ENCODE measurements at regions not wholly inside any gene's neighbourhood (a gene's known extent, or its start where the extent isn't known, plus 50 kb on each side); places are given as distances from the start of the nearest gene placed in this dataset.

DNA sequence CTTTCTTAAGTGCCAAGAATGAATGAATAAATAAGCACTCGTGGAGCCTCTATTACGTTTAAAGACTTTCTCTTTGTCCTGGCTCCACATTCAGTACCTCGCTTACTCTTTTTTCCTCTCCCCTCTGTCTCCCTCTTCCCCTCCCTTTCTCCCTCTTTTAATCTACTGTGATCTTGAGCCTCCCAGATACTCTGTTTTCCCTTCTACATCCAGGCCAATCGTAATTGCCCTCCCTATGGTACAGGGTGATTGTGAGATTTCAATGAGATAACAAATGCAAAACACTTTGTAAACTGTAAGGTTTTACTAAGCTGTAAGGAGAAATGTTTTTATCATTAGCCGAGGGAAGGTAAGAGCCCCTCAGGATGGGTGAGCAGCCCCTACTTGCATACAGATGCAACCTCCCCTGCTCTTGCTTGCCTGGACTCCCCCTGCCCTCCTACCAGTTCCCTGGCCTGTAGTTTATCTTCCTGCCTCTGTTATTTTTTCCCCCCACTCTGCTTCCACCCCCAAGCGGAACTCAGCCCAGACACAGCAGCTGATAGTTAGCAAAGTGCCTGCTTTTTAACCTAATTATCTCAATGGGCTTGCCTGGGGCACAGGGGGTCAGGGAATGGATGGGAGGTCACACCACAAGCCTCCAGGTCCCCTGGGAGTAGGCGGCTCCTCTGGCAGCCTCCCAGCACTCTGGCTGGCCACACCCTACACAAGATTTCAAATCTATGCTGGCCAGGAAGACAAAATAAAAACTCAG, 76.9 kb upstream of the CADM1 start:
- TF ChIP-seq, protein P1, sequence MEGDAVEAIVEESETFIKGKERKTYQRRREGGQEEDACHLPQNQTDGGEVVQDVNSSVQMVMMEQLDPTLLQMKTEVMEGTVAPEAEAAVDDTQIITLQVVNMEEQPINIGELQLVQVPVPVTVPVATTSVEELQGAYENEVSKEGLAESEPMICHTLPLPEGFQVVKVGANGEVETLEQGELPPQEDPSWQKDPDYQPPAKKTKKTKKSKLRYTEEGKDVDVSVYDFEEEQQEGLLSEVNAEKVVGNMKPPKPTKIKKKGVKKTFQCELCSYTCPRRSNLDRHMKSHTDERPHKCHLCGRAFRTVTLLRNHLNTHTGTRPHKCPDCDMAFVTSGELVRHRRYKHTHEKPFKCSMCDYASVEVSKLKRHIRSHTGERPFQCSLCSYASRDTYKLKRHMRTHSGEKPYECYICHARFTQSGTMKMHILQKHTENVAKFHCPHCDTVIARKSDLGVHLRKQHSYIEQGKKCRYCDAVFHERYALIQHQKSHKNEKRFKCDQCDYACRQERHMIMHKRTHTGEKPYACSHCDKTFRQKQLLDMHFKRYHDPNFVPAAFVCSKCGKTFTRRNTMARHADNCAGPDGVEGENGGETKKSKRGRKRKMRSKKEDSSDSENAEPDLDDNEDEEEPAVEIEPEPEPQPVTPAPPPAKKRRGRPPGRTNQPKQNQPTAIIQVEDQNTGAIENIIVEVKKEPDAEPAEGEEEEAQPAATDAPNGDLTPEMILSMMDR (IDR thresholded peaks at IDR 0.05) = no peak
- TF ChIP-seq EZH2phosphoT487 (IDR thresholded peaks at IDR 0.05) = no peak
